Stimulated activated naive CD8-positive, alpha-beta T cell treated with anti-CD3 and anti-CD28 coated beads, Interleukin-15, amount 100 ng/mL, for 72 hours (primary cell): ENCODE measurements at regions not wholly inside any gene's neighbourhood (a gene's known extent, or its start where the extent isn't known, plus 50 kb on each side); places are given as distances from the start of the nearest gene placed in this dataset.
"Not testable (repeated sequence)": the region's sequence is repeated elsewhere in the genome, so short reads cannot be mapped to it uniquely, and the experiment has no call there.

Experiments
- ATAC-seq: fragments of 150-1000 bp; cut with Tn5 transposase; 2 replicates; pipeline ENCODE4 v1.10.0; 2021; ENCODE audit warnings: mild to moderate bottlenecking, moderate library complexity
- DNase-seq, 2 donors: peaks; one replicate each; pipeline ENCODE4 v3.0.0; 2021 to 2022
- H3K27ac Mint-ChIP-seq, 2 donors: one replicate each; pipeline ENCODE4 v1.8.0; 2022; ENCODE audit warnings: mild to moderate bottlenecking in 2 of 2, mixed read lengths in 2 of 2, moderate library complexity in 2 of 2
- H3K27me3 Mint-ChIP-seq: one replicate; pipeline ENCODE4 v1.8.0; 2022; ENCODE audit warnings: mixed read lengths
- H3K4me1 Mint-ChIP-seq: one replicate; pipeline ENCODE4 v1.8.0; 2022; ENCODE audit warnings: mild to moderate bottlenecking, mixed read lengths
- H3K4me3 Mint-ChIP-seq, 2 donors: one replicate each; pipeline ENCODE4 v1.8.0; 2022; ENCODE audit warnings: mild to moderate bottlenecking in 2 of 2, mixed read lengths in 2 of 2, moderate library complexity in 1 of 2
- H3K9me3 Mint-ChIP-seq, 2 donors: one replicate each; pipeline ENCODE4 v1.8.0; 2022; ENCODE audit warnings: mixed read lengths in 2 of 2

DNA sequence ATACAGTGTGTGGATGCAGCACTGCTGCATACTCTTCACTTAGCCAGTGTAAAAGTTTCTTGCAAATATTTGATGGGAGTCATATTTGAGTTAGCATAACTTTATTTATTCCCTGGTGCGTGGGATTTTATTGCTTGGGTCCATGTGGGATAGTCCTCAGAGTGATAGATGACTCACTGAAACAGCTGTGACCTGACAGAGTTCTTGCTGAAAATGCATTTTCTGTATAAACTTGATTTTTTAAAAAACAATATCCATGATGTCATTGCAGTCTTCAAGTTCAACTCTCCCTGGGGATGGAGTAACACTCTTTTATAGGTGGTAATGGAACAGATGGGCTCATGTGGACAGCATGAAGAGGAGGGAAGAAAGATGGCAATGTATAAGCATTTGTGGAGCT lies 310.0 kb downstream of the PPP1R3A start:
- peaks cover 0 to 4% of the 10 kb centered on the region in 2 donors for H3K9me3 Mint-ChIP-seq
- DNase-seq: no peak
- ATAC-seq: no peak
- H3K4me1 Mint-ChIP-seq: no peaks in the 10 kb centered on the region
- no peaks in the 10 kb centered on the region for H3K27me3 Mint-ChIP-seq
- H3K4me3 Mint-ChIP-seq: no peak overlapping the region
- no peak overlapping the region for H3K27ac Mint-ChIP-seq

DNA sequence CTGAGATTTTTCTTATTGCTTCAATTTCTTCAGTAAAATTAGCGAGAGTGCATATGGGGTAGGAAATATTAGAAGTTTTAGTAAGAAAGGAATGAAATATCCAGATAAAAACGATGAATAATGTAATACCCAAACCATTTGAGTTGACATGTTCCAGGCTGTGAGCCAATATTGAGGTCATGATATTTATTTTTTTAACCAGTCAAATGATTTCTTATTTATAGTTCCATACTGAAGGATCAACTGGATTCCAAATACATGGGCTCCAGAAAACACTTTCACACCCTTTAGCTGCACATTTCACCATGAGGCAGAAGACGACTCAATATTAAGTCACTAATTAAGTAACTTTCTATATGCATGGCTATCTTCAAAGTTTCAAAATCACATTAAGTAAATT lies 312.5 kb downstream of the PPP1R3A start:
- Mint-ChIP-seq H3K4me3 (no peak overlapping the region), H3K27ac (no peak overlapping the region), H3K27me3 (no peaks in the 10 kb centered on the region), H3K9me3 (peaks cover 6 to 8% of the 10 kb centered on the region in 2 donors), H3K4me1 (no peaks in the 10 kb centered on the region)
- DNase-seq (no peak), ATAC-seq (no peak)

DNA sequence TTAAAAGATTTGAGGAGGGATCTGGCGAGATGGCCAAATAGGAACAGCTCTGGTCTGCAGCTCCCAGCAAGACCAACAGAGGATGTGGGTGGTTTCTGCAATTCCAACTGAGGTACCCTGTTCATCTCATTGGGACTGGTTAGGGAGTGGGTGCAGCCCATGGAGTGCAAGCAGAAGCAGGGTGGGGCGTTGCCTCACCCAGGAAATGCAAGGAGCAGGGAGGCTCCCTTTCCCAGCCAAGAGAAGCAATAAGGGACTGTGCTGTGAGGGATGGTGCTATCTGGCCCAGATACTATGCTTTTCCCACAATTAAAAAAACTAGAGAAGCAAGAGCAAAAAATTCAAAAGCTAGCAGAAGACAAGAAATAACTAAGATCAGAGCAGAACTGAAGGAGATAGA lies 318.4 kb downstream of the PPP1R3A start:
- H3K27me3 Mint-ChIP-seq, H3K27ac Mint-ChIP-seq, H3K4me1 Mint-ChIP-seq, ATAC-seq, H3K4me3 Mint-ChIP-seq, DNase-seq: not testable (repeated sequence)
- peaks cover 5 to 15% of the 10 kb centered on the region in 2 donors for H3K9me3 Mint-ChIP-seq

DNA sequence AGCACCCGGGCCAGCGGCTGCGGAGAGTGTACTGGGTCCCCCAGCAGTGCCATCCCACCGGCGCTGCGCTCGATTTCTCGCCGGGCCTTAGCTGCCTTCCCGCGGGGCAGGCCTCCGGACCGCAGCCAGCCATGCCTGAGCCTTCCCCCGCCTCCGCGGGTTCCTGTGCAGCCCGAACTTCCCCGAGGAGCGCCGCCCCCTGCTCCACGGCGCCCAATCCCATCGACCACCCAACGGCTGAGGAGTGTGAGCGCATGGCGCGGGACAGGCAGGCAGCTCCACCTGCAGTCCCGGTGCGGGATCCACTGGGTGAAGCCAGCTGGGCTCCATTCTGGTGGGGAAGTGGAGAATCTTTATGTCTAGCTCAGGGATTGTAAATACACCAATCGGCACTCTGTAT lies 325.4 kb downstream of the PPP1R3A start:
- H3K4me1 Mint-ChIP-seq, H3K4me3 Mint-ChIP-seq, H3K27me3 Mint-ChIP-seq: not testable (repeated sequence)

DNA sequence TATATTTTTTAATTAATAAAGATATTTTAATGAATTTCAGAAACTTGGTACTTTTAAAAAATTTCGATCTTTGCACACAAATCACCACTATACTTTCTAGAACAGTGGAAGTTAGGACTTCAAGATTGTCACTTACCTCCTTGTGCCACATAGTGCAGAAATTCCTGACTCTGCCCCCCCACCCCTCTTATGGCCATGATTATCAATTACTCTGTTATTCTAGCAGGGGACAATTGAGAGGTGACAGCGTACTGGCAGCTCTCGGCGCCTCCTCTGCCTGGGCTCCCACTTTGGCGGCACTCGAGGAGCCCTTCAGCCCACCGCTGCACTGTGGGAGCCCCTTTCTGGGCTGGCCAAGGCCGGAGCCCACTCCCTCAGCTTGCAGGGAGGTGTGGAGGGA lies 325.9 kb downstream of the PPP1R3A start:
- H3K9me3 Mint-ChIP-seq, H3K27ac Mint-ChIP-seq, H3K4me1 Mint-ChIP-seq, H3K27me3 Mint-ChIP-seq, ATAC-seq, DNase-seq, H3K4me3 Mint-ChIP-seq: not testable (repeated sequence)

More for the DNA sequence above, 325.4 kb downstream of the PPP1R3A start:
- not testable (repeated sequence) for H3K27ac Mint-ChIP-seq, H3K9me3 Mint-ChIP-seq, ATAC-seq
- peak in 1 of 2 donors; percentile 0 for DNase-seq

DNA sequence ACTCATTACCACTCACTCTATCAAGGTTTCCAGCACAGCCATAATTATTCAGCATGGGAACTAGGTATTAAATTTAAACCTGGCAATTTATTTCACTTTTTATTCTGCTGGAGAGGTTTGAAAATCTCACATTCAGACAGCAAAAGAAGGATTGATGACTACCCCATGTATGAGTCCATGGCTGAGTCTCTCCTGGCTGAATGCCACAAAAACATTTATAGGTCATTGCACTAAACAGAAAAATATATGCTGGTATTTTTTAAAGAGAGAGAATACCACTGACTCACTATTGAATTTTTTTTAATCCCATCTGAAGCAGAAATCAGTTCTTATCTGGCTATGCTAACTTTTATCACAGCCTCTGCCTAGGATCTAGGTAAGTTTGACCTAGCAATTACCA lies 336.3 kb downstream of the PPP1R3A start:
- no peak overlapping the region for H3K27ac Mint-ChIP-seq

DNA sequence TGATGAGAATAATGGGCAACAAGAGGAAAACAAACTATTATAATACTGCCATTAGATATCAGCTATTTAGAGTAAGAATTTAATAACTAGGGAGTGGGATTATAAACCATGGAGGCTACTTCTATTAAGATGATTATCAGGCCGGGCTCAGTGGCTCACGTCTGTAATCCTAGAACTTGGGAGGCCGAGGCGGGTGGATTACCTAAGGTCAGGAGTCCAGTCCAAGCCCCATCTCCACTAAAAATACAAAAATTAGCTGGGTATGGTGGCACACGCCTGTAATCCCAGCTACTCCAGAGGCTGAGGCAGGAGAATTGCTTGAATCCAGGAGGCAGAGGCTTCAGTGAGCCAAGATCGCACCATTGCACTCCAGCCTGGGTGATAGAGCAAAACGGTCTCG lies 355.6 kb downstream of the PPP1R3A start:
- not testable (repeated sequence) for H3K27me3 Mint-ChIP-seq, ATAC-seq, H3K27ac Mint-ChIP-seq

More for the DNA sequence above, 336.3 kb downstream of the PPP1R3A start:
- no peak for ATAC-seq
- Mint-ChIP-seq H3K4me3 (no peak overlapping the region), H3K9me3 (no peaks in the 10 kb centered on the region), H3K4me1 (no peaks in the 10 kb centered on the region), H3K27me3 (no peaks in the 10 kb centered on the region)
- no peak for DNase-seq

DNA sequence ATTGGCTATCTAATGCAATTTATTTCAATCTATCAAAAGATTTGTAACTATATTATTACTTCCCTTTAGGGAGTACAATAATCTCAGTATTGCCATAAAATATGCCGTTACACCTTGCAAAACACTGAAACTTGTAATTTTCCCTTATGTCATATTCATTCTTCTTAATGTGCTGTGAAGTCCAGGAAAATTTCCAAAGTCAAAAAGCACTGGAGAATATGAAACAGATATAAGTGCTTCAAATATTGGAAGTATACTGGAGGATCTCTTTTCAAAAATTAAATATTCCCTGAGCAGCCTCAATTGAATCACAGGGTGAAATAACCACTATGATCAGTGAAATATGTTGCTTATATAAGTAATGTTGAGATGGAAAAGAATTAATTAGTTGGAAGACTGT lies 356.0 kb downstream of the PPP1R3A start:
- Mint-ChIP-seq H3K27me3 (no peaks in the 10 kb centered on the region), H3K9me3 (no peaks in the 10 kb centered on the region), H3K4me1 (no peaks in the 10 kb centered on the region), H3K27ac (no peak overlapping the region), H3K4me3 (no peak overlapping the region)
- ATAC-seq: no peak
- no peak for DNase-seq

More for the DNA sequence above, 355.6 kb downstream of the PPP1R3A start:
- H3K9me3 Mint-ChIP-seq, H3K4me3 Mint-ChIP-seq, H3K4me1 Mint-ChIP-seq, DNase-seq: not testable (repeated sequence)

DNA sequence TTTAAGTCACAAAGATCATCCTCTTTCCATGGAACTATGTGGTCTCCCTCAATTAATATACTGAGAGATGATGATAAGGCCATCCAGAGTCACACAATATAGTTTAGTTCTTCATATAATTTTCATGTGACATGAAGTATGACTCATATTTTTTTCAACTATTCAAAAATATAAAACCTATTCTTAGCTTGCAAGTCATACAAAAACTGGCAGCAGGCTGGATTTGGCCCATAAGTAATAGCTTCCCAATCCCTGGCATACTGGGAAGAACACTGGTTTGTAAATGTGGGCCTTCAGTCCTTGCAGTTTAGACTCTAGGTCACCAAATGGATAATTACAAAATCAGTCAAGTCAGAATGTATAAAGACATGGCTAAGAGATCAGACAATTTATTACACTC lies 356.6 kb downstream of the PPP1R3A start:
- H3K27me3 Mint-ChIP-seq: no peaks in the 10 kb centered on the region
- no peaks in the 10 kb centered on the region for H3K9me3 Mint-ChIP-seq
- no peak for DNase-seq
- no peak for ATAC-seq
- no peak overlapping the region for H3K4me3 Mint-ChIP-seq
- no peak overlapping the region for H3K27ac Mint-ChIP-seq
- H3K4me1 Mint-ChIP-seq: no peaks in the 10 kb centered on the region

DNA sequence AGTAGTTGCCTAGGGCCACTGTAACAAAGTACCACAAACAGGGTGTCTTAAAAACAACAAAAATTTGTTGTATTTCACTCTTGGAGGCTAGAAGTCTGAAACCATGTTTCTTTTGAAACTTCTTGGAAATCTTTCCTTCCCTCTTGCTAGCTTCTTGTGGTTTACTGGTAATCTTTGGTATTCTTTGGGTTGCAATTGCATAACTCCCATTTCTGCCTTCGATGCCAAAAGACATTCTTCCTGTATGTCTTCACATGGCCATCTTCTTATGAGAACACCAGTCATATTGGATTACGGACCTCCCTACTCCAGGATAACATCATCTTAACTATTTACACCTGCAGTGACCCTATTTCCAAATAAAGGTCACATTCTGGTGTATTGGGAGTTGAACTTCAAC lies 357.4 kb downstream of the PPP1R3A start:
- no peaks in the 10 kb centered on the region for H3K9me3 Mint-ChIP-seq
- no peaks in the 10 kb centered on the region for H3K4me1 Mint-ChIP-seq
- H3K27ac Mint-ChIP-seq: no peak overlapping the region
- no peaks in the 10 kb centered on the region for H3K27me3 Mint-ChIP-seq
- ATAC-seq (no peak), DNase-seq (no peak)
- no peak overlapping the region for H3K4me3 Mint-ChIP-seq

DNA sequence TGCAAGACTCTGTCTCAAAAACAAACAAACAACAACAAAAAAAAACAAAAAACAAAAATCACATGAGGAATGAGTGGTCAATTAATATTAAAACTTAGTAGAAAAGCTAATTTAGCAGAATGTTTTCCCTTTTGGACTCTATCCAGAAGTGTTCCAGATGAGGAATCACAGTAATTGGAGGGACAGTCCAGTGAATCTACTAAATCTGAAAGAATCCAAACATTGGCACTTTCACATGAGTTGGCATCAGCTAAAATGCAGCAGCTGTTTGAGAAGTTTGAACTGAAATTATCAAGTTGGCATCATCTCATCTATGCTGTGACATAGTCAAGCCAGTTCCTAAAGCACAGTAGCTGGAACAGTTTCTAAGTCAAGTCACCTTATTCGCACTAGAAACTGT lies 367.8 kb downstream of the PPP1R3A start:
- ATAC-seq (no peak), DNase-seq (no peak)
- no peaks in the 10 kb centered on the region for H3K27me3 Mint-ChIP-seq
- H3K27ac Mint-ChIP-seq: no peak overlapping the region
- peaks cover 0 to 7% of the 10 kb centered on the region in 2 donors for H3K9me3 Mint-ChIP-seq
- H3K4me3 Mint-ChIP-seq: no peak overlapping the region
- no peaks in the 10 kb centered on the region for H3K4me1 Mint-ChIP-seq

DNA sequence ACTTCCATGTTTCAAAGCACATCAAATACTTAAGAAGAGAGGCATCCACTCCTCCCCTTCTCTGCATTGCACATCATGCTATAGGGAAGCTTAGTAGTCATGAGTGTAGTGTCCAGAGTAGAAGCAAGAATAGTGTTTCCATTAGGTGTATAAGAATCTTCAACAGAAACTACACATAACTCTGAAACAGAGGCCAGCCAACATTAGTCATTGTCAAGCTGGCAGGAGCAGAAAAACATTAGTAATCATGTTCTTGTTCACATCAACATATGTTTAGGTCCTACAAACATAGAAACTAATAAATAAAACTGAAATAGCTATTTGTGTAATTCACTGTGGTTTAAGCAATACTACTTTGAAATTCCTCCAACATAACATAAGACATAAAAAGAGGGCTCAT lies 370.2 kb downstream of the PPP1R3A start:
- Mint-ChIP-seq H3K4me3 (no peak overlapping the region), H3K9me3 (peaks cover 0 to 5% of the 10 kb centered on the region in 2 donors), H3K4me1 (no peaks in the 10 kb centered on the region), H3K27ac (no peak overlapping the region), H3K27me3 (no peaks in the 10 kb centered on the region)
- DNase-seq (no peak), ATAC-seq (no peak)

DNA sequence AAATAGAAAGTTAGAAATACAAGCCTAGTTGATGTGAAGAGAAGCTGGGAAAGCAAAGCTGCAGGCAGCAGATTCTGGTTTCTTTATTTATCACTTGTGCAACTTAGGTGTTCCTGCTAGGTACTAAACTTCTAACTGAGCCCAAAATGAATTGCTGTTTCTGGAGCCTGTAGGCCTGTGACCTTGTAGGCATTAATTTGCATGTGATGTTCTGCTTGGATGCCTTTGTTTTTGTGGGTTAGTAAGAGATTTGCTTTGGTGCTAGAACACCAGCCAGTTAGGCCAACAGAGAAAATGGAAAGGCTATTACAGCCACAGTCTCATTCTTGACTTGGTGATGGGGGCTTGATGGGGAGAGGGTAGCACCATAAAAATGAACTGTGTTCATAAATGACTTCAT lies 370.7 kb downstream of the PPP1R3A start:
- Mint-ChIP-seq H3K27me3 (no peaks in the 10 kb centered on the region), H3K4me3 (no peak overlapping the region), H3K9me3 (peaks cover 0 to under 1% of the 10 kb centered on the region in 2 donors), H3K4me1 (no peaks in the 10 kb centered on the region), H3K27ac (no peak overlapping the region)
- DNase-seq (no peak), ATAC-seq (no peak)

DNA sequence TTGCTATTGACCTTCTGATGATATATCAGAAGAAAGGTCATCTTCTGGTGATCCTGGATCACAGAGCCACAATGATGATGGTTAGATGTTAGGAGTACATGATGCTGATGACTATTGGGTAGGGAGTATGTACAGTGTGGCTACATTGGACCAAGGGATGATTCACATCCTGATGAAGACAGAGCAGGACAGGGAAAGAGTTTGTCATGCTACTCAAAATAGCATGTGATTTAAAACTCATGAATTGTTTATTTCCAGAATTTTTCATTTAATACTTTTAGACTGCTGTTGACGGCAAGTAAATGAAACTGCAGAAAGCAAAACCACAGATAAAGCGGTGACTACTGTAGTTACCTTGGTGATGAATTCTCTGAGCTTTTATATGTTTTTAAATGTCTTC lies 397.3 kb downstream of the PPP1R3A start:
- peaks cover 0 to 6% of the 10 kb centered on the region in 2 donors for H3K9me3 Mint-ChIP-seq
- no peak overlapping the region for H3K4me3 Mint-ChIP-seq
- DNase-seq (no peak), ATAC-seq (no peak)
- H3K4me1 Mint-ChIP-seq: no peaks in the 10 kb centered on the region
- no peaks in the 10 kb centered on the region for H3K27me3 Mint-ChIP-seq
- no peak overlapping the region for H3K27ac Mint-ChIP-seq

DNA sequence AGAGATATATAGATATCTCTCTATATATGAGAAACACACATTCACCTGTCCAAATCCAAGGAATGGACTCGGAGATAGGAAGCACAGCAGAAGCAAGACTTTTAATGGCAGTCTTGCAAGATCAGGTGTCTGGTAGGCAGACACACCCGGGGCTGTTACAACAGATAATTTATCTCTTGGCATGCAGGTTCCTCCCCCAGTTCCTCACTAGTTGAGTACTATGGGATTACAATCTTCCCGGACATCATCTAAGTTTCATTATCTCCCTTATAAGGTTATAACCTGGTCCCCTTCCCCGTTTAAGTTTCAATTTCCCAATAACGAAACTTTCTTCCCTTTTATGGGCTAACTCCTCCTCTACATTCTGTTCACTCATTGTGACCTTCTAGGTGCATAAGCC lies 399.3 kb downstream of the PPP1R3A start:
- H3K27me3 Mint-ChIP-seq: no peaks in the 10 kb centered on the region
- DNase-seq: no peak
- no peaks in the 10 kb centered on the region for H3K4me1 Mint-ChIP-seq
- ATAC-seq: no peak
- H3K4me3 Mint-ChIP-seq: no peak overlapping the region
- no peak overlapping the region for H3K27ac Mint-ChIP-seq
- peaks cover 0 to 6% of the 10 kb centered on the region in 2 donors for H3K9me3 Mint-ChIP-seq

DNA sequence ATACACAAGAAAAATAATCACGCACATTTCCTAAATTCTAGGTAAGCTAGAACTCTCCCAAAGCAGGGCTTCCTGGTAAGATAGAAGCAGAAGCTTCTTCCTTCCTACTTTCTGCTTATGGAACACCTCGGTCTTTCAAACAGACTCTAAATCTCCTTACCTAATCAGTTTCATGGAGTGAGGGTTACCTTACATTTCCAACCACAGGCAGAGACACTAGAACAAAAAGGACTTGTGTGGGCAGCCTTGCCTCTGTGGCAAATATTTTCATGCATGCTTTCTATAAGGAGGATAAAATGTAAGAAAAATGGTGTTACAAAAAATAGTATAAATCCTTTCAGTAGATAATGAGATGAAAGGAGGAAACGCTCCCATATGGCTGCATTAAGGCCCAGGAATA lies 386.3 kb upstream of the SMIM30 start:
- Mint-ChIP-seq H3K4me1 (no peaks in the 10 kb centered on the region), H3K9me3 (peaks cover 8 to 11% of the 10 kb centered on the region in 2 donors), H3K4me3 (no peak overlapping the region), H3K27me3 (no peaks in the 10 kb centered on the region), H3K27ac (no peak overlapping the region)
- DNase-seq (no peak), ATAC-seq (no peak)

DNA sequence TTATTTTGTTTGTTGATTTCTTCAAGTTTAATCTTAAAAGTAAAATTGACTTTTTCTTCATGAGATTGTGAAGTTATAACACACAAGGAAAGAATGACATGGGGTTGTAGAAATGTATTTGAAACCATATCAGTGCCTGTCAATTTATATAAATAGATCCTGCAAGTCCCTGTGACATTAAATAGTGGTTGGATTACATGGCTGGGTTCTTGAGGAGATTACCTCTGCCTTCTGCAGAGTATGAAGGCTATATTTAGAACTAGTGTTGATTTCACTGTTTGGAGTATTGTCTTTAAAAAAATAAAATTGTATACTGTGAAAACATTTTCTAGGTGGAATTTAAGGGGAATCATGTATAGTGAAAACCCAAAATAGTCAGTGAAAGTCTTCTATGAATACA lies 385.8 kb upstream of the SMIM30 start:
- Mint-ChIP-seq H3K4me3 (no peak overlapping the region), H3K27ac (no peak overlapping the region), H3K9me3 (peaks cover 8 to 11% of the 10 kb centered on the region in 2 donors), H3K4me1 (no peaks in the 10 kb centered on the region), H3K27me3 (no peaks in the 10 kb centered on the region)
- ATAC-seq (no peak), DNase-seq (no peak)
